Natural killer cell treated with Interleukin-12 subunit alpha and Interleukin-12 subunit beta and Interleukin-15 and Interleukin-18, amount 100 ng/mL, for 72 hours (primary cell): ENCODE measurements at regions not wholly inside any gene's neighbourhood (a gene's known extent, or its start where the extent isn't known, plus 50 kb on each side); places are given as distances from the start of the nearest gene placed in this dataset.
"Not testable (repeated sequence)": the region's sequence is repeated elsewhere in the genome, so short reads cannot be mapped to it uniquely, and the experiment has no call there.

ENCODE experiments used
- ATAC-seq, 2 donors: fragments of 150-1000 bp; cut with Tn5 transposase in 1 of 2; sonication (Bioruptor Pico), chemical (Tn5 transposase) in 1 of 2; 2 replicates each; pipeline ENCODE4 v1.10.0; 2021
- DNase-seq: peaks from one replicate; pipeline ENCODE4 v3.0.0; 2022; ENCODE audit warnings: low spot score
- H3K27ac Mint-ChIP-seq, 2 donors: 1 replicate in 1 of 2; 2 replicates in 1 of 2; pipeline ENCODE4 v1.8.0; 2022; ENCODE audit warnings: mixed read lengths in 2 of 2, mild to moderate bottlenecking in 1 of 2, moderate library complexity in 1 of 2
- H3K27me3 Mint-ChIP-seq, 2 donors: 1 replicate in 1 of 2; 2 replicates in 1 of 2; pipeline ENCODE4 v1.8.0; 2022; ENCODE audit warnings: mixed read lengths in 2 of 2
- H3K36me3 Mint-ChIP-seq: one replicate; pipeline ENCODE4 v1.8.0; 2022; ENCODE audit warnings: mixed read lengths
- H3K4me1 Mint-ChIP-seq, 2 donors: 1 replicate in 1 of 2; 2 replicates in 1 of 2; pipeline ENCODE4 v1.8.0; 2022; ENCODE audit warnings: low read depth in 2 of 2, mixed read lengths in 2 of 2, mild to moderate bottlenecking in 1 of 2
- H3K4me3 Mint-ChIP-seq: one replicate; pipeline ENCODE4 v1.8.0; 2022; ENCODE audit warnings: mixed read lengths
- H3K9me3 Mint-ChIP-seq: 2 replicates; pipeline ENCODE4 v1.8.0; 2022; ENCODE audit warnings: mixed read lengths

GRCh38 chr1:189331071-189331470 is 1146.6 kb downstream of the BRINP3 start:
- DNase-seq, ATAC-seq: not testable (repeated sequence)

GRCh38 chr1:189336115-189337100 is 1141.3 kb downstream of the BRINP3 start:
- peaks cover 10% of the 10 kb centered on the region for H3K36me3 Mint-ChIP-seq
- H3K27ac Mint-ChIP-seq = no peak overlapping the region
- ATAC-seq = no peak
- no peaks in the 10 kb centered on the region for H3K4me1 Mint-ChIP-seq
- DNase-seq = no peak
- no peaks in the 10 kb centered on the region for H3K27me3 Mint-ChIP-seq
- H3K4me3 Mint-ChIP-seq = no peak overlapping the region
- peaks cover 5% of the 10 kb centered on the region for H3K9me3 Mint-ChIP-seq

More at GRCh38 chr1:189331071-189331470, 1146.6 kb downstream of the BRINP3 start:
- Mint-ChIP-seq H3K36me3 (peaks cover 17% of the 10 kb centered on the region), H3K9me3 (peaks cover 12% of the 10 kb centered on the region)
- H3K4me3 Mint-ChIP-seq, H3K27me3 Mint-ChIP-seq, H3K4me1 Mint-ChIP-seq, H3K27ac Mint-ChIP-seq: not testable (repeated sequence)

GRCh38 chr1:189349607-189350006 is 1128.1 kb downstream of the BRINP3 start:
- no peaks in the 10 kb centered on the region for H3K4me1 Mint-ChIP-seq
- no peak overlapping the region for H3K4me3 Mint-ChIP-seq
- ATAC-seq (no peak), DNase-seq (no peak)
- peaks cover 15% of the 10 kb centered on the region for H3K9me3 Mint-ChIP-seq
- no peaks in the 10 kb centered on the region for H3K27me3 Mint-ChIP-seq
- H3K36me3 Mint-ChIP-seq = no peaks in the 10 kb centered on the region
- H3K27ac Mint-ChIP-seq = no peak overlapping the region

GRCh38 chr1:189350983-189351616 is 1126.6 kb downstream of the BRINP3 start:
- no peaks in the 10 kb centered on the region for H3K36me3 Mint-ChIP-seq
- ATAC-seq = no peak
- no peak overlapping the region for H3K4me3 Mint-ChIP-seq
- H3K9me3 Mint-ChIP-seq = peaks cover 15% of the 10 kb centered on the region
- DNase-seq = no peak
- no peak overlapping the region for H3K27ac Mint-ChIP-seq
- H3K4me1 Mint-ChIP-seq = no peaks in the 10 kb centered on the region
- H3K27me3 Mint-ChIP-seq = no peaks in the 10 kb centered on the region

- Mint-ChIP-seq H3K27me3 (no peaks in the 10 kb centered on the region), H3K36me3 (no peaks in the 10 kb centered on the region), H3K4me3 (no peak overlapping the region), H3K27ac (no peak overlapping the region), H3K4me1 (no peaks in the 10 kb centered on the region), H3K9me3 (peaks cover 10% of the 10 kb centered on the region)
- ATAC-seq = no peak
- DNase-seq = no peak
Observed at GRCh38 chr1:189351960-189352359, 1125.7 kb downstream of the BRINP3 start.

GRCh38 chr1:189356206-189356605 is 1121.5 kb downstream of the BRINP3 start:
- ATAC-seq = no peak
- Mint-ChIP-seq H3K36me3 (no peaks in the 10 kb centered on the region), H3K4me3 (no peak overlapping the region), H3K27ac (no peak overlapping the region), H3K4me1 (no peaks in the 10 kb centered on the region), H3K9me3 (peaks cover 7% of the 10 kb centered on the region), H3K27me3 (no peaks in the 10 kb centered on the region)
- no peak for DNase-seq

DNA sequence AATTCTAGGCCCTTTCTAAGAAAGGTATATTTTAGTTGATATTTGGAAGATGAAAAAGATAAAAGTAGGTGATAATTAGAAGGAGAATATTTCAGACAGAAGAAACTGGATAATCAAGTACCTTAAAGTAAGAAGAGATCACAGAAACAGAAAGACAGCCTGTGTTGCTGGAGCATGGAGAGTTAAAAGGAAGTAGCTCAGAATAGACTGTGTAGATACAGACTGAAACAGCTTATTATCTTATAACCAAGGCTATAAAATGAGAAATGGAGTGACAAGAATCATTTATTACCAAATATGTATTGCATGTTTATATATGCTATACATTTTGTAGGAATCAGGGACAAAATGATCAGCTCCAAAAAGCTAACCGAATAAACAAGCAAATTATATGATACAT is 1120.3 kb downstream of the BRINP3 start:
- ATAC-seq (no peak), DNase-seq (no peak)
- H3K27me3 Mint-ChIP-seq = no peaks in the 10 kb centered on the region
- peaks cover 9% of the 10 kb centered on the region for H3K9me3 Mint-ChIP-seq
- no peak overlapping the region for H3K4me3 Mint-ChIP-seq
- H3K27ac Mint-ChIP-seq = no peak overlapping the region
- no peaks in the 10 kb centered on the region for H3K4me1 Mint-ChIP-seq
- no peaks in the 10 kb centered on the region for H3K36me3 Mint-ChIP-seq

- Mint-ChIP-seq H3K9me3 (peaks cover 7% of the 10 kb centered on the region), H3K4me3 (no peak overlapping the region), H3K4me1 (no peaks in the 10 kb centered on the region), H3K36me3 (peaks cover 4% of the 10 kb centered on the region), H3K27ac (no peak overlapping the region), H3K27me3 (no peaks in the 10 kb centered on the region)
- DNase-seq (no peak), ATAC-seq (no peak)
Observed at GRCh38 chr1:189369612-189370011, 1108.1 kb downstream of the BRINP3 start.

DNA sequence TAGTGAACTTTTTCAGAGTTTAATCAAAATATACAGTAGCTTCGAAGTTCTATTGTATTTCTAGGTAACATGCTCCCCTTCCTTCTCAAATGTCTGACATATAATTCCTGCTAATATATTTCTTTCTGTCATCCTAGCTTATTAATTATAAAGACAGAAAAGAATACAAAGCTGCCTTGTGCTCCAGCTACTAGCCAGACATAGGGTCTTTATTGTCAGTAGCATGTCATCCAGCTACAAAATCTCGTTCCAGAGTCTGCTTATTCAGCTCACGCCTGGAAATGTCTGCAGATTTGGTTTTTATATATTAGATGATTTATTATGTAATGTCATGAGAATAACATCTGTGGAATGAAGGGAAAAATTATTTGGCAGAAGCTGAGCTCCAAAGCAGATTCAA is 1102.8 kb downstream of the BRINP3 start:
- no peaks in the 10 kb centered on the region for H3K4me1 Mint-ChIP-seq
- DNase-seq = no peak
- ATAC-seq = no peak
- no peaks in the 10 kb centered on the region for H3K27me3 Mint-ChIP-seq
- peaks cover 7% of the 10 kb centered on the region for H3K9me3 Mint-ChIP-seq
- H3K36me3 Mint-ChIP-seq = peaks cover 4% of the 10 kb centered on the region
- no peak overlapping the region for H3K4me3 Mint-ChIP-seq
- no peak overlapping the region for H3K27ac Mint-ChIP-seq

- H3K36me3 Mint-ChIP-seq = peaks cover 6% of the 10 kb centered on the region
- H3K27me3 Mint-ChIP-seq = no peaks in the 10 kb centered on the region
- peaks cover 19% of the 10 kb centered on the region for H3K9me3 Mint-ChIP-seq
- H3K27ac Mint-ChIP-seq = no peak overlapping the region
- no peak for ATAC-seq
- DNase-seq = no peak
- no peak overlapping the region for H3K4me3 Mint-ChIP-seq
- no peaks in the 10 kb centered on the region for H3K4me1 Mint-ChIP-seq
Observed at GRCh38 chr1:189405419-189405818, 1072.2 kb downstream of the BRINP3 start.

GRCh38 chr1:189409774-189410173 is 1067.9 kb downstream of the BRINP3 start:
- no peak for ATAC-seq
- Mint-ChIP-seq H3K36me3 (peaks cover 11% of the 10 kb centered on the region), H3K4me1 (no peaks in the 10 kb centered on the region), H3K27me3 (no peaks in the 10 kb centered on the region), H3K9me3 (peaks cover 20% of the 10 kb centered on the region), H3K27ac (no peak overlapping the region), H3K4me3 (no peak overlapping the region)
- no peak for DNase-seq

- no peak for DNase-seq
- H3K36me3 Mint-ChIP-seq = no peaks in the 10 kb centered on the region
- no peaks in the 10 kb centered on the region for H3K4me1 Mint-ChIP-seq
- peaks cover 9% of the 10 kb centered on the region for H3K9me3 Mint-ChIP-seq
- H3K27ac Mint-ChIP-seq = no peak overlapping the region
- no peak overlapping the region for H3K4me3 Mint-ChIP-seq
- no peak for ATAC-seq
- no peaks in the 10 kb centered on the region for H3K27me3 Mint-ChIP-seq
Observed at GRCh38 chr1:189424746-189425331, 1052.8 kb downstream of the BRINP3 start.

DNA sequence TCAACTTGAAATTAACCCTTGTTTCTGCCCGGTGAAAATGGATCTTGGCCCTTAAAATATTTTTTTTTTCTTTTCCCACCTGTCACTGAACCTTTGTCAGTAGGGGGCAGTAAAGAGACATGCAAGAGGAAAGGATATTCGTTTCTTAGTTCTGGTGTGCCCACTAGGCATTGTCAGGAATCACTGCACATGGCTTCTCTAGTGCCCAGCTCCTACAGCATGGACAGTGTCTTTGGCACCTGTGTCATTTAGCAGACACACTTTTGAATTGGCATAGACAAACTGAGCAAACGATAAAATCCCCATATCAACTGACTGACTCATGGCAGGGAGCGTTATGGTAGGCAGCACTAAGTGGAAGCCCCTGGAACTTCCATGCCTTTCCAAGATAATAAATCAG is 1048.1 kb downstream of the BRINP3 start:
- Mint-ChIP-seq H3K4me3 (no peak overlapping the region), H3K27ac (no peak overlapping the region), H3K9me3 (peaks cover 8% of the 10 kb centered on the region), H3K27me3 (no peaks in the 10 kb centered on the region), H3K36me3 (no peaks in the 10 kb centered on the region), H3K4me1 (no peaks in the 10 kb centered on the region)
- ATAC-seq = no peak
- no peak for DNase-seq

DNA sequence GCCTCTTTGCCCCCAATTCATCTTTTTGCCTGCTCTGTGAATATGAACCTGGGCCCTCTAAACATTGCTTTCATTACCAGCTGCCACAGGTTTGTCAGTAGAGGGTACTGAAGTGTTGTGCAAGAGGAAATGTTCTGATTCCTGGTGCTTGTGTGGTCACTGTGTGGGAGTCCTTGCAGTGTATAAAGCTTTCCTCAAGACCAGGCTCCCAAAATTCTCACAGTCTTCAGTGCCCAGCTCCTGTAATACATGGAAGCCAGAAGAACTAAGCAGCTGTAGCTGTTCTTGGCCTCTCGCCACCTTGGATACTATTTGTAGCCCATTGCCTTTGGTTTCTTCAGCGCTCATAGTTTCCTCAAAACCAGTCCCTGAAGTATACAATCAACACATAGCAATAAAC is 1046.2 kb downstream of the BRINP3 start:
- no peaks in the 10 kb centered on the region for H3K27me3 Mint-ChIP-seq
- no peak overlapping the region for H3K4me3 Mint-ChIP-seq
- peaks cover 10% of the 10 kb centered on the region for H3K9me3 Mint-ChIP-seq
- DNase-seq (no peak), ATAC-seq (no peak)
- H3K36me3 Mint-ChIP-seq = no peaks in the 10 kb centered on the region
- H3K27ac Mint-ChIP-seq = no peak overlapping the region
- no peaks in the 10 kb centered on the region for H3K4me1 Mint-ChIP-seq
